DOHH2 (cell line): ENCODE measurements at regions not wholly inside any gene's neighbourhood (a gene's known extent, or its start where the extent isn't known, plus 50 kb on each side); places are given as distances from the start of the nearest gene placed in this dataset.

Experiments used
- H3F3A ChIP-seq: fragments of 200-600 bp; sonication (generic), shearing (Covaris generic); 2 replicates; pipeline ENCODE4 v1.6.0; 2016; ENCODE audit warnings: antibody characterized with exemption, mild to moderate bottlenecking; ENCODE audit not compliant: control insufficient read depth, insufficient read depth
- H3K27ac ChIP-seq: fragments of 200-600 bp; sonication (generic); 2 replicates; pipeline ENCODE4 v1.5.1; 2014; ENCODE audit warnings: low read depth, mild to moderate bottlenecking, low read length, moderate library complexity
- H3K27me3 ChIP-seq: fragments of 200-600 bp; sonication (generic); 2 replicates; pipeline ENCODE4 v1.6.1; 2014; ENCODE audit warnings: mild to moderate bottlenecking, low read length, mixed read lengths; ENCODE audit not compliant: control insufficient read depth
- H3K36me3 ChIP-seq: fragments of 200-600 bp; sonication (generic); 2 replicates; pipeline ENCODE4 v1.6.1; 2014; ENCODE audit warnings: mild to moderate bottlenecking, low read length, moderate library complexity, mixed read lengths; ENCODE audit not compliant: control insufficient read depth
- H3K4me1 ChIP-seq: fragments of 200-600 bp; sonication (generic); 2 replicates; pipeline ENCODE4 v1.6.1; 2014; ENCODE audit warnings: mild to moderate bottlenecking, low read length, mixed read lengths; ENCODE audit not compliant: control insufficient read depth
- H3K4me2 ChIP-seq: fragments of 200-600 bp; sonication (generic); 2 replicates; pipeline ENCODE4 v1.6.0; 2014; ENCODE audit warnings: mild to moderate bottlenecking, low read length, moderate library complexity
- H3K4me3 ChIP-seq: fragments of 200-600 bp; sonication (generic); 2 replicates; pipeline ENCODE4 v1.5.1; 2014; ENCODE audit warnings: mild to moderate bottlenecking, low read length, mixed read lengths
- H3K79me2 ChIP-seq: fragments of 200-600 bp; sonication (generic); 2 replicates; pipeline ENCODE4 v1.6.1; 2014; ENCODE audit warnings: mild to moderate bottlenecking, low read length, mixed read lengths; ENCODE audit not compliant: control insufficient read depth
- H3K9me2 ChIP-seq: fragments of 200-600 bp; sonication (generic); replicated peaks from 2 replicates; pipeline ENCODE4 v1.6.1; 2014; ENCODE audit warnings: mild to moderate bottlenecking, low read length, mixed read lengths; ENCODE audit not compliant: control insufficient read depth
- H3K9me3 ChIP-seq: fragments of 200-600 bp; sonication (generic); 2 replicates; pipeline ENCODE4 v1.6.1; 2014; ENCODE audit warnings: antibody characterized with exemption, low read length, mixed read lengths; ENCODE audit not compliant: control insufficient read depth, insufficient read depth
- H4K20me1 ChIP-seq: fragments of 200-600 bp; sonication (generic); 2 replicates; pipeline ENCODE4 v1.6.0; 2014; ENCODE audit warnings: low read depth, mild to moderate bottlenecking, antibody characterized with exemption, low read length, moderate library complexity; ENCODE audit not compliant: control insufficient read depth, insufficient read depth
- CTCF ChIP-seq: fragments of 200-600 bp; sonication (generic); IDR thresholded peaks from one replicate; pipeline ENCODE4 v1.5.1; 2014; ENCODE audit warnings: antibody characterized with exemption, mild to moderate bottlenecking, low read depth, low read length; ENCODE audit not compliant: poor library complexity, severe bottlenecking
- EZH2phosphoT487 ChIP-seq: fragments of 200-600 bp; sonication (generic); IDR thresholded peaks from 2 replicates; pipeline ENCODE4 v1.6.1; 2017; ENCODE audit warnings: borderline replicate concordance, mild to moderate bottlenecking, antibody characterized with exemption, low read length, moderate library complexity, mixed read lengths

GRCh38 chr6:146895772-146896061 lies 296.9 kb downstream of the ADGB start:
- no peaks in the 10 kb centered on the region for H3K36me3 ChIP-seq
- no peaks in the 10 kb centered on the region for H3K4me1 ChIP-seq
- no peaks in the 10 kb centered on the region for H4K20me1 ChIP-seq
- peaks cover 4% of the 10 kb centered on the region; the same call in 1 of the 2 replicates for H3K27me3 ChIP-seq
- no peak overlapping the region for H3K27ac ChIP-seq
- no peak overlapping the region for H3K4me3 ChIP-seq
- H3K9me2 ChIP-seq, result no peaks in the 10 kb centered on the region
- H3K79me2 ChIP-seq, result no peaks in the 10 kb centered on the region
- H3F3A ChIP-seq, result no peaks in the 10 kb centered on the region
- no peaks in the 10 kb centered on the region for H3K9me3 ChIP-seq
- no peak for TF ChIP-seq EZH2phosphoT487
- TF ChIP-seq CTCF, result no peak
- H3K4me2 ChIP-seq, result no peak overlapping the region

- no peak overlapping the region for H3K27ac ChIP-seq
- H4K20me1 ChIP-seq, result no peaks in the 10 kb centered on the region
- no peaks in the 10 kb centered on the region for H3F3A ChIP-seq
- peaks cover 4% of the 10 kb centered on the region; the same call in 1 of the 2 replicates for H3K27me3 ChIP-seq
- no peaks in the 10 kb centered on the region for H3K36me3 ChIP-seq
- H3K9me2 ChIP-seq, result no peaks in the 10 kb centered on the region
- H3K4me1 ChIP-seq, result no peaks in the 10 kb centered on the region
- H3K79me2 ChIP-seq, result no peaks in the 10 kb centered on the region
- TF ChIP-seq EZH2phosphoT487, result no peak
- no peak for TF ChIP-seq CTCF
- H3K9me3 ChIP-seq, result no peaks in the 10 kb centered on the region
- no peak overlapping the region for H3K4me3 ChIP-seq
- H3K4me2 ChIP-seq, result no peak overlapping the region
Observed at GRCh38 chr6:146896062-146896813, 297.5 kb downstream of the ADGB start.

- no peaks in the 10 kb centered on the region for H3K36me3 ChIP-seq
- no peaks in the 10 kb centered on the region for H3K79me2 ChIP-seq
- no peaks in the 10 kb centered on the region for H3K9me2 ChIP-seq
- H3F3A ChIP-seq, result no peaks in the 10 kb centered on the region
- peaks cover 4% of the 10 kb centered on the region; the same call in 1 of the 2 replicates for H3K27me3 ChIP-seq
- H3K9me3 ChIP-seq, result no peaks in the 10 kb centered on the region
- H4K20me1 ChIP-seq, result no peaks in the 10 kb centered on the region
- TF ChIP-seq CTCF (no peak), EZH2phosphoT487 (no peak)
- H3K4me3 ChIP-seq, result no peak overlapping the region
- H3K4me1 ChIP-seq, result no peaks in the 10 kb centered on the region
- H3K4me2 ChIP-seq, result no peak overlapping the region
- H3K27ac ChIP-seq, result no peak overlapping the region
Observed at GRCh38 chr6:146896960-146897701, 298.4 kb downstream of the ADGB start.
